Endothelial cell (in vitro differentiated cells): ENCODE measurements at regions not wholly inside any gene's neighbourhood (a gene's known extent, or its start where the extent isn't known, plus 50 kb on each side); places are given as distances from the start of the nearest gene placed in this dataset.

Source experiments
- DNase-seq: peaks from one replicate; pipeline ENCODE4 v3.0.0; 2021; ENCODE audit warnings: low spot score
- H3K27ac Mint-ChIP-seq: one replicate; pipeline ENCODE4 v1.8.0; 2021; ENCODE audit warnings: mixed read lengths, inconsistent platforms; ENCODE audit not compliant: unreplicated experiment
- H3K27me3 Mint-ChIP-seq: one replicate; pipeline ENCODE4 v1.8.0; 2021; ENCODE audit warnings: mild to moderate bottlenecking, moderate library complexity, mixed read lengths, inconsistent platforms; ENCODE audit not compliant: unreplicated experiment
- H3K36me3 Mint-ChIP-seq: one replicate; pipeline ENCODE4 v1.8.0; 2021; ENCODE audit warnings: mild to moderate bottlenecking, low read depth, mixed read lengths, inconsistent platforms; ENCODE audit not compliant: unreplicated experiment
- H3K4me1 Mint-ChIP-seq: one replicate; pipeline ENCODE4 v1.8.0; 2021; ENCODE audit warnings: mild to moderate bottlenecking, mixed read lengths, inconsistent platforms; ENCODE audit not compliant: unreplicated experiment
- H3K4me3 Mint-ChIP-seq: one replicate; pipeline ENCODE4 v1.8.0; 2021; ENCODE audit warnings: mild to moderate bottlenecking, mixed read lengths, inconsistent platforms; ENCODE audit not compliant: unreplicated experiment
- H3K9me3 Mint-ChIP-seq: one replicate; pipeline ENCODE4 v1.8.0; 2021; ENCODE audit warnings: mixed read lengths, inconsistent platforms; ENCODE audit not compliant: unreplicated experiment
- TF ChIP-seq, protein P1 (sequence below): fragments of 200-600 bp; sonication (generic); IDR thresholded peaks from one replicate; pipeline ENCODE4 v1.5.0; 2021; ENCODE audit warnings: antibody characterized with exemption; ENCODE audit not compliant: unreplicated experiment

DNA sequence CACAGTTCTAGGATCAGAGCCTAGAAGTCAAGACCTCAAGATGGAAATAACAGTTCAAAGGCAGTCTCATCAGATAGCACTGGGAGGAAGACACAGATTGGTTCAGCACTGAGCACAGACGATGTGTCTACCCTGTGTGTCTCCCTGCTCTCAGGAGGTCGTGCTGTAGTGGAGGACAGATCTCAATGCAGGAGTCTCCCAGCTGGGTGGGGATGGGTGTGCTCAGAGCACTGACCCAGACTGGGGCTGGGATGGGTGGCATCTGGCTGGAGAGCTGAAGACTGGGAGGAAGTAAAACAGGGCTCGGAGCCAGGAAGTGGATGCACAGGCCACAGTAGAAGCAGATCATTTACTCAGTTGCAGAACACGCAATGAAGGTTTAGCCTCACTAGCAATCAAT lies 69.5 kb upstream of the GDF10 start:
- Mint-ChIP-seq H3K4me3 (no peak overlapping the region), H3K36me3 (no peaks in the 10 kb centered on the region), H3K4me1 (no peaks in the 10 kb centered on the region), H3K9me3 (no peaks in the 10 kb centered on the region), H3K27me3 (peaks cover 2% of the 10 kb centered on the region), H3K27ac (no peak overlapping the region)
- TF ChIP-seq, protein P1, sequence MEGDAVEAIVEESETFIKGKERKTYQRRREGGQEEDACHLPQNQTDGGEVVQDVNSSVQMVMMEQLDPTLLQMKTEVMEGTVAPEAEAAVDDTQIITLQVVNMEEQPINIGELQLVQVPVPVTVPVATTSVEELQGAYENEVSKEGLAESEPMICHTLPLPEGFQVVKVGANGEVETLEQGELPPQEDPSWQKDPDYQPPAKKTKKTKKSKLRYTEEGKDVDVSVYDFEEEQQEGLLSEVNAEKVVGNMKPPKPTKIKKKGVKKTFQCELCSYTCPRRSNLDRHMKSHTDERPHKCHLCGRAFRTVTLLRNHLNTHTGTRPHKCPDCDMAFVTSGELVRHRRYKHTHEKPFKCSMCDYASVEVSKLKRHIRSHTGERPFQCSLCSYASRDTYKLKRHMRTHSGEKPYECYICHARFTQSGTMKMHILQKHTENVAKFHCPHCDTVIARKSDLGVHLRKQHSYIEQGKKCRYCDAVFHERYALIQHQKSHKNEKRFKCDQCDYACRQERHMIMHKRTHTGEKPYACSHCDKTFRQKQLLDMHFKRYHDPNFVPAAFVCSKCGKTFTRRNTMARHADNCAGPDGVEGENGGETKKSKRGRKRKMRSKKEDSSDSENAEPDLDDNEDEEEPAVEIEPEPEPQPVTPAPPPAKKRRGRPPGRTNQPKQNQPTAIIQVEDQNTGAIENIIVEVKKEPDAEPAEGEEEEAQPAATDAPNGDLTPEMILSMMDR = no peak
- DNase-seq = no peak

DNA sequence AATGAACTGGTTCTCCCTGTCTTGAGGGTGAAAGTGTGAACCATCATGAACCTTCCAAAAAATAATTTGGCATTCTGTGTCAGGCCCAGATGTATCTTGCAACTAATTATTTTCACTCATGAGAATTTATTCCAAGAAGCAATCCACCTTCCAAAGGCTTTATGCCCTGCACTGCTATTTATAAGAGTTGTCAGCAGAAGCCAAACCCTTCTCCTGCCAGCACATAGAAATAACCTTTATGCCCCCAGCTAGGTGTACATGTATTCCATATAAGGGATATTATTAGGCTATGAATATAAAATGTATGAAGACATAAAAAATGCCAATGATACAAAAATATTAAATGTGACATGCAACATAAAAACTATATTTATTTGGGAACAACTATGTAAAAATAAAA lies 69.0 kb upstream of the GDF10 start:
- Mint-ChIP-seq H3K27me3 (no peaks in the 10 kb centered on the region), H3K4me3 (no peak overlapping the region), H3K27ac (no peak overlapping the region), H3K36me3 (no peaks in the 10 kb centered on the region), H3K4me1 (no peaks in the 10 kb centered on the region), H3K9me3 (no peaks in the 10 kb centered on the region)
- TF ChIP-seq, protein P1 = no peak
- DNase-seq = no peak

DNA sequence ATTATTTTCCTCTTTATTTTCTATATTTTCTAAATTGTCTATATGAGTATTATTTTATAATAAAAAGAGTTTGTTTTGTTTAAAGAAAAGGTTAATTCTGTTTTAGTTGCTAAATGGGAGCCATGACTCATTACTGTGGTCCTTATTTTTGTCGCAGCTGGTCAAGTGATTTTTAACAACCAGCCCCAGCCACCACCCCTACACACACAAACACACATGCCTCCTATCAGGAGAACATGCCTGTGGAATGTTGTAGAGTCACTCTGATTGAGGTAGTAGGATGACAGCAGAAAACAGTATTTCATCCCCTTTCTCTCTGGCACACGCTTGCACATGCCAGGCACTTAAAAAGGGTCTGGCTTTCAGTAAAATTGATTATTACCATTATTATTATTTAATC lies 68.6 kb upstream of the GDF10 start:
- no peaks in the 10 kb centered on the region for H3K4me1 Mint-ChIP-seq
- DNase-seq = no peak
- H3K27ac Mint-ChIP-seq = no peak overlapping the region
- no peaks in the 10 kb centered on the region for H3K9me3 Mint-ChIP-seq
- TF ChIP-seq, protein P1 = no peak
- no peaks in the 10 kb centered on the region for H3K27me3 Mint-ChIP-seq
- H3K4me3 Mint-ChIP-seq = no peak overlapping the region
- no peaks in the 10 kb centered on the region for H3K36me3 Mint-ChIP-seq

DNA sequence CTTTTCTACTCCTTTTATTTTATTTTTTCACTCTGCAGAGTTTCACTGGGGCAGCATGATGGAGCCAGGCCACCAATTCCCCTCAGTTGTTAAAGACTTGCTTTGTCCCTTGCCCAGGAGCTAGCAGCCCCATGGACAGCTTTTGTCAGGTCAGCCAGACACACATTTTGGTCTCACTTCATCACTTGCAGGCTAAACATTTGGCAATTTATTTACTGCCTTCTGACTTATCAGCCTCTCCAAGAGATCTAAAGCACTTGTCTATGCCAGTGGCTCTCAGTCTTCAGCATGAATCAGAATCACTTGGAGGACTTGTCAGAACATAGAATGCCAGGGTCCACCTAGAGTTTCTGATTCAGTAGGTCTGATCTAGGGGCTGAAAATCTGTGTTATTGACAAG lies 66.4 kb upstream of the GDF10 start:
- no peaks in the 10 kb centered on the region for H3K4me1 Mint-ChIP-seq
- H3K4me3 Mint-ChIP-seq = no peak overlapping the region
- no peaks in the 10 kb centered on the region for H3K36me3 Mint-ChIP-seq
- no peaks in the 10 kb centered on the region for H3K27me3 Mint-ChIP-seq
- no peak for DNase-seq
- H3K27ac Mint-ChIP-seq = no peak overlapping the region
- TF ChIP-seq, protein P1 = no peak
- H3K9me3 Mint-ChIP-seq = no peaks in the 10 kb centered on the region

DNA sequence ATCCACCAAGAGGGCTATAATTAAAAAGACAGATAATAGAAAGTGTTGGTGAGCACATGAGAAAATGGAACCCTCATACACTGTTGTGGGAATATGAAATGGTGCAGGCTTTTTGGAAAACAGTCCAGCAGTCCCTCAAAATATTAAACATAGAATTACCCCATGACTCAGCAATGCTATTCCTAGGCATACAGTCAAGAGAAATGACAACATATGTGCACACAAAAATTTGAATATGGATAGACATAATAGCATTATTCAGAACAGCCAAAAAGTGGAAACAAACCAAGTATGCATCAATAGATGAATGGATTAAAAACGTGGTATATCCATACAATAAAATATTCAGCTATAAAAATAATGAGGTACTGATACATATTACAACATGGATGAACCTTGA lies 64.5 kb upstream of the GDF10 start:
- Mint-ChIP-seq H3K36me3 (no peaks in the 10 kb centered on the region), H3K27ac (no peak overlapping the region), H3K4me3 (no peak overlapping the region), H3K27me3 (no peaks in the 10 kb centered on the region), H3K4me1 (peaks cover 3% of the 10 kb centered on the region), H3K9me3 (no peaks in the 10 kb centered on the region)
- no peak for DNase-seq
- TF ChIP-seq, protein P1 = no peak
